A673 (cell line): ENCODE measurements at regions not wholly inside any gene's neighbourhood (a gene's known extent, or its start where the extent isn't known, plus 50 kb on each side); places are given as distances from the start of the nearest gene placed in this dataset.

Source experiments
- EZH2 ChIP-seq: fragments of 200-600 bp; sonication (generic); IDR thresholded peaks from 2 replicates; pipeline ENCODE4 v1.6.1; 2017; ENCODE audit warnings: borderline replicate concordance, low read depth, mild to moderate bottlenecking, mixed read lengths, antibody characterized with exemption, low read length; ENCODE audit not compliant: poor library complexity, severe bottlenecking
- TF ChIP-seq, protein P1 (sequence below): fragments of 300-800, 200-600 bp; sonication (generic); conservative IDR thresholded peaks from 2 replicates; pipeline ENCODE4 v1.5.1; 2017; ENCODE audit warnings: low read depth, mild to moderate bottlenecking, antibody characterized with exemption, low read length, moderate library complexity, mixed read lengths

- TF ChIP-seq, protein P1, sequence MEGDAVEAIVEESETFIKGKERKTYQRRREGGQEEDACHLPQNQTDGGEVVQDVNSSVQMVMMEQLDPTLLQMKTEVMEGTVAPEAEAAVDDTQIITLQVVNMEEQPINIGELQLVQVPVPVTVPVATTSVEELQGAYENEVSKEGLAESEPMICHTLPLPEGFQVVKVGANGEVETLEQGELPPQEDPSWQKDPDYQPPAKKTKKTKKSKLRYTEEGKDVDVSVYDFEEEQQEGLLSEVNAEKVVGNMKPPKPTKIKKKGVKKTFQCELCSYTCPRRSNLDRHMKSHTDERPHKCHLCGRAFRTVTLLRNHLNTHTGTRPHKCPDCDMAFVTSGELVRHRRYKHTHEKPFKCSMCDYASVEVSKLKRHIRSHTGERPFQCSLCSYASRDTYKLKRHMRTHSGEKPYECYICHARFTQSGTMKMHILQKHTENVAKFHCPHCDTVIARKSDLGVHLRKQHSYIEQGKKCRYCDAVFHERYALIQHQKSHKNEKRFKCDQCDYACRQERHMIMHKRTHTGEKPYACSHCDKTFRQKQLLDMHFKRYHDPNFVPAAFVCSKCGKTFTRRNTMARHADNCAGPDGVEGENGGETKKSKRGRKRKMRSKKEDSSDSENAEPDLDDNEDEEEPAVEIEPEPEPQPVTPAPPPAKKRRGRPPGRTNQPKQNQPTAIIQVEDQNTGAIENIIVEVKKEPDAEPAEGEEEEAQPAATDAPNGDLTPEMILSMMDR = no peak
- no peak for TF ChIP-seq EZH2
These were observed 207.7 kb upstream of the DTNBP1 start for GRCh38 chr6:15870333-15871043.
